H9 (cell line): ENCODE measurements at regions not wholly inside any gene's neighbourhood (a gene's known extent, or its start where the extent isn't known, plus 50 kb on each side); places are given as distances from the start of the nearest gene placed in this dataset.

Experiments
- DNase-seq: peaks from one replicate; pipeline ENCODE4 v3.0.0-alpha.2; 2017
- H2AFZ ChIP-seq: one replicate; pipeline ENCODE4 v1.6.1; 2013; ENCODE audit warnings: mild to moderate bottlenecking, low read length, control low read depth, moderate library complexity
- H2AK5ac ChIP-seq: 2 replicates; pipeline ENCODE4 v1.6.1; 2013; ENCODE audit warnings: low read length, control low read depth, mixed read lengths; ENCODE audit not compliant: insufficient read length
- H2BK120ac ChIP-seq: one replicate; pipeline ENCODE4 v1.6.1; 2013; ENCODE audit warnings: low read depth, mild to moderate bottlenecking, low read length, control low read depth, inconsistent platforms; ENCODE audit not compliant: poor library complexity, severe bottlenecking
- H2BK12ac ChIP-seq: 2 replicates; pipeline ENCODE4 v1.6.1; 2013; ENCODE audit warnings: low read length, control low read depth, mixed read lengths, low read depth; ENCODE audit not compliant: insufficient read length
- H2BK15ac ChIP-seq: 2 replicates; pipeline ENCODE4 v1.6.1; 2013; ENCODE audit warnings: low read depth, low read length, control low read depth
- H2BK20ac ChIP-seq: one replicate; pipeline ENCODE4 v1.6.1; 2013; ENCODE audit warnings: low read depth, mild to moderate bottlenecking, low read length, control low read depth, inconsistent platforms; ENCODE audit not compliant: poor library complexity, severe bottlenecking
- H2BK5ac ChIP-seq: 2 replicates; pipeline ENCODE4 v1.6.1; 2013; ENCODE audit warnings: low read length, control low read depth, mixed read lengths; ENCODE audit not compliant: insufficient read length
- H3K14ac ChIP-seq: 2 replicates; pipeline ENCODE4 v1.6.1; 2013; ENCODE audit warnings: low read length, control low read depth; ENCODE audit not compliant: insufficient read depth
- H3K18ac ChIP-seq: 2 replicates; pipeline ENCODE4 v1.6.1; 2013; ENCODE audit warnings: low read depth, mild to moderate bottlenecking, mixed read lengths, low read length, control low read depth; ENCODE audit not compliant: insufficient read length
- H3K23ac ChIP-seq: 2 replicates; pipeline ENCODE4 v1.6.1; 2013; ENCODE audit warnings: low read length, control low read depth, mixed read lengths, low read depth; ENCODE audit not compliant: insufficient read length
- H3K23me2 ChIP-seq: 2 replicates; pipeline ENCODE4 v1.6.1; 2013; ENCODE audit warnings: low read depth, mild to moderate bottlenecking, mixed read lengths, low read length, control low read depth; ENCODE audit not compliant: insufficient read length, poor library complexity, severe bottlenecking
- H3K27ac ChIP-seq: 2 replicates; pipeline ENCODE4 v1.5.1; 2013; ENCODE audit warnings: low read length, control low read depth, mixed read lengths, low read depth; ENCODE audit not compliant: insufficient read length
- H3K27me3 ChIP-seq: 2 replicates; pipeline ENCODE4 v1.6.1; 2013; ENCODE audit warnings: low read length, control low read depth, inconsistent platforms; ENCODE audit not compliant: insufficient read depth
- H3K4ac ChIP-seq: 2 replicates; pipeline ENCODE4 v1.6.1; 2013; ENCODE audit warnings: low read depth, mild to moderate bottlenecking, control low read depth, inconsistent platforms, low read length, moderate library complexity
- H3K4me1 ChIP-seq: 2 replicates; pipeline ENCODE4 v1.6.1; 2013; ENCODE audit warnings: low read length, control low read depth, inconsistent platforms; ENCODE audit not compliant: insufficient read depth
- H3K4me2 ChIP-seq: 2 replicates; pipeline ENCODE4 v1.6.1; 2013; ENCODE audit warnings: low read length, control low read depth, mixed read lengths; ENCODE audit not compliant: insufficient read length, insufficient read depth
- H3K56ac ChIP-seq: 2 replicates; pipeline ENCODE4 v1.6.1; 2013; ENCODE audit warnings: low read depth, mild to moderate bottlenecking, mixed read lengths, low read length, control low read depth; ENCODE audit not compliant: insufficient read length
- H3K79me1 ChIP-seq: 2 replicates; pipeline ENCODE4 v1.6.1; 2013; ENCODE audit warnings: low read depth, mild to moderate bottlenecking, moderate library complexity, low read length, control low read depth, inconsistent platforms; ENCODE audit not compliant: insufficient read depth, poor library complexity, severe bottlenecking
- H3K79me2 ChIP-seq: 2 replicates; pipeline ENCODE4 v1.6.1; 2013; ENCODE audit warnings: low read length, control low read depth, inconsistent platforms; ENCODE audit not compliant: insufficient read depth
- H3K9ac ChIP-seq: 2 replicates; pipeline ENCODE4 v1.6.1; 2013; ENCODE audit warnings: low read length, control low read depth, mixed read lengths; ENCODE audit not compliant: insufficient read length; ENCODE audit errors: extremely low read depth
- H3K9me3 ChIP-seq: one replicate; pipeline ENCODE4 v1.6.1; 2013; ENCODE audit warnings: low read depth, low read length, inconsistent platforms; ENCODE audit not compliant: control insufficient read depth
- H3T11ph ChIP-seq: one replicate; pipeline ENCODE4 v1.6.1; 2013; ENCODE audit warnings: mild to moderate bottlenecking, low read length, control low read depth, inconsistent platforms
- H4K20me1 ChIP-seq: one replicate; pipeline ENCODE4 v1.6.1; 2013; ENCODE audit not compliant: control insufficient read depth, insufficient read length, insufficient read depth
- H4K5ac ChIP-seq: 2 replicates; pipeline ENCODE4 v1.6.1; 2013; ENCODE audit warnings: low read depth, mild to moderate bottlenecking, mixed read lengths, low read length, control low read depth; ENCODE audit not compliant: insufficient read length
- H4K8ac ChIP-seq: replicated peaks from 2 replicates; pipeline ENCODE4 v1.6.1; 2013; ENCODE audit warnings: low read length, control low read depth, mixed read lengths, low read depth; ENCODE audit not compliant: insufficient read length
- H4K91ac ChIP-seq: 2 replicates; pipeline ENCODE4 v1.6.1; 2013; ENCODE audit warnings: low read depth, mild to moderate bottlenecking, moderate library complexity, mixed read lengths, low read length, control low read depth; ENCODE audit not compliant: insufficient read length
- H3K27ac Mint-ChIP-seq, 3 experiments: 2 replicates in 2 of 3; 3 replicates in 1 of 3; pipeline ENCODE4 v1.8.0; 2020 to 2021; ENCODE audit warnings: mixed read lengths in 3 of 3, mild to moderate bottlenecking in 1 of 3, moderate library complexity in 1 of 3
- H3K27me3 Mint-ChIP-seq: 2 replicates; pipeline ENCODE4 v1.8.0; 2021; ENCODE audit warnings: low read depth, mild to moderate bottlenecking, moderate library complexity, mixed read lengths
- H3K36me3 Mint-ChIP-seq, 3 experiments: 2 replicates in 2 of 3; 3 replicates in 1 of 3; pipeline ENCODE4 v1.8.0; 2020 to 2021; ENCODE audit warnings: low read depth in 3 of 3, mixed read lengths in 3 of 3; ENCODE audit not compliant: insufficient read depth in 1 of 3
- H3K4me1 Mint-ChIP-seq, 2 experiments: 2 replicates each; pipeline ENCODE4 v1.8.0; 2020; ENCODE audit warnings: mixed read lengths in 2 of 2
- H3K4me3 Mint-ChIP-seq, 2 experiments: 2 replicates in 1 of 2; 3 replicates in 1 of 2; pipeline ENCODE4 v1.8.0; 2020 to 2021; ENCODE audit warnings: mild to moderate bottlenecking in 2 of 2, mixed read lengths in 2 of 2, moderate library complexity in 1 of 2
- H3K9me3 Mint-ChIP-seq, 2 experiments: 2 replicates in 1 of 2; 3 replicates in 1 of 2; pipeline ENCODE4 v1.8.0; 2020; ENCODE audit warnings: mild to moderate bottlenecking in 2 of 2, mixed read lengths in 2 of 2, moderate library complexity in 1 of 2
- WGBS: extraction: QIAGEN DNeasy Blood & Tissue Kit; methylation state at CpG from one replicate; pipeline ENCODE4 v1.1.7; 2013; ENCODE audit warnings: missing lambda C conversion rate, low lambda C conversion rate, mixed read lengths; ENCODE audit not compliant: insufficient read length; ENCODE audit errors: extremely low coverage; 5-methylcytosine and 5-hydroxymethylcytosine counted together
- TF ChIP-seq, protein P1 (sequence below): fragments of 200-600 bp; sonication (generic); conservative IDR thresholded peaks from 3 replicates; pipeline ENCODE4 v1.8.0; 2021; ENCODE audit warnings: antibody characterized with exemption, mild to moderate bottlenecking

DNA sequence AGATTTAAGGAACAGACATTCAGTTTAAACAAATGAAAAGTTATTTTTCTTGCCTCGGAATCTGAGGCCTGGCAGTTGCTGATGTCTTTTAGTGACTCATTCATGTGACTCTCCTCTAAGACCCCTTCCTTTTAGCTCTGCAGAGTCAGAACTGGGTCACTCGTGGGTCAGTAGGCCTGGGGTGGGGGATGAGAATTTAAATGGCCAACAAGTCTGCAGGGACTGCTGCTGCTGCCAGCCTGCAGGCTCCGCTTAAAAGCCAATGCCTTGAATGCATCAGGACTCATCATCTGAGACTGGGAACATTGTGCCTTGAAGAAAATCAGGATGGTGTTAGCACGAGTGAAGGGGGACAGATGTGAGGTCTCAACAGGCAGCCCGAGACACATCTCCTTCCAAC is 404.3 kb downstream of the CDH26 start:
- Mint-ChIP-seq H3K27ac (no peak overlapping the region), H3K27me3 (peaks cover 2% of the 10 kb centered on the region; the same call in 1 of the 2 replicates), H3K9me3 (no peaks in the 10 kb centered on the region), H3K4me3 (no peak overlapping the region), H3K36me3 (no peaks in the 10 kb centered on the region), H3K4me1 (peaks cover 0 to 6% of the 10 kb centered on the region in 2 experiments; a peak in 2 of 4 replicates)
- Histone ChIP-seq H2BK120ac (no peak overlapping the region), H3K4me2 (no peak overlapping the region), H2BK12ac (no peak overlapping the region), H3K23me2 (no peaks in the 10 kb centered on the region), H2BK15ac (no peak overlapping the region), H3K23ac (no peak overlapping the region), H4K5ac (no peak overlapping the region), H3K79me1 (no peaks in the 10 kb centered on the region), H4K20me1 (no peaks in the 10 kb centered on the region), H3K4me1 (no peaks in the 10 kb centered on the region), H2BK5ac (no peak overlapping the region), H3K27ac (no peak overlapping the region), H3K27me3 (no peaks in the 10 kb centered on the region), H3K9ac (no peak overlapping the region), H3T11ph (no peak overlapping the region), H3K9me3 (no peaks in the 10 kb centered on the region), H2BK20ac (no peak overlapping the region), H4K8ac (no peak overlapping the region), H2AFZ (no peak overlapping the region), H3K4ac (no peak overlapping the region), H3K79me2 (no peaks in the 10 kb centered on the region), H3K14ac (no peak overlapping the region), H2AK5ac (no peak overlapping the region), H3K18ac (no peak overlapping the region), H4K91ac (no peak overlapping the region), H3K56ac (no peak overlapping the region)
- DNase-seq, result no peak
- TF ChIP-seq, protein P1, sequence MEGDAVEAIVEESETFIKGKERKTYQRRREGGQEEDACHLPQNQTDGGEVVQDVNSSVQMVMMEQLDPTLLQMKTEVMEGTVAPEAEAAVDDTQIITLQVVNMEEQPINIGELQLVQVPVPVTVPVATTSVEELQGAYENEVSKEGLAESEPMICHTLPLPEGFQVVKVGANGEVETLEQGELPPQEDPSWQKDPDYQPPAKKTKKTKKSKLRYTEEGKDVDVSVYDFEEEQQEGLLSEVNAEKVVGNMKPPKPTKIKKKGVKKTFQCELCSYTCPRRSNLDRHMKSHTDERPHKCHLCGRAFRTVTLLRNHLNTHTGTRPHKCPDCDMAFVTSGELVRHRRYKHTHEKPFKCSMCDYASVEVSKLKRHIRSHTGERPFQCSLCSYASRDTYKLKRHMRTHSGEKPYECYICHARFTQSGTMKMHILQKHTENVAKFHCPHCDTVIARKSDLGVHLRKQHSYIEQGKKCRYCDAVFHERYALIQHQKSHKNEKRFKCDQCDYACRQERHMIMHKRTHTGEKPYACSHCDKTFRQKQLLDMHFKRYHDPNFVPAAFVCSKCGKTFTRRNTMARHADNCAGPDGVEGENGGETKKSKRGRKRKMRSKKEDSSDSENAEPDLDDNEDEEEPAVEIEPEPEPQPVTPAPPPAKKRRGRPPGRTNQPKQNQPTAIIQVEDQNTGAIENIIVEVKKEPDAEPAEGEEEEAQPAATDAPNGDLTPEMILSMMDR, result no peak
- no CpG with 5 or more reads among the region's 5 CpGs for WGBS
